ENCODE measurements at regions not wholly inside any gene's neighbourhood (a gene's known extent, or its start where the extent isn't known, plus 50 kb on each side); places are given as distances from the start of the nearest gene placed in this dataset.

DNA sequence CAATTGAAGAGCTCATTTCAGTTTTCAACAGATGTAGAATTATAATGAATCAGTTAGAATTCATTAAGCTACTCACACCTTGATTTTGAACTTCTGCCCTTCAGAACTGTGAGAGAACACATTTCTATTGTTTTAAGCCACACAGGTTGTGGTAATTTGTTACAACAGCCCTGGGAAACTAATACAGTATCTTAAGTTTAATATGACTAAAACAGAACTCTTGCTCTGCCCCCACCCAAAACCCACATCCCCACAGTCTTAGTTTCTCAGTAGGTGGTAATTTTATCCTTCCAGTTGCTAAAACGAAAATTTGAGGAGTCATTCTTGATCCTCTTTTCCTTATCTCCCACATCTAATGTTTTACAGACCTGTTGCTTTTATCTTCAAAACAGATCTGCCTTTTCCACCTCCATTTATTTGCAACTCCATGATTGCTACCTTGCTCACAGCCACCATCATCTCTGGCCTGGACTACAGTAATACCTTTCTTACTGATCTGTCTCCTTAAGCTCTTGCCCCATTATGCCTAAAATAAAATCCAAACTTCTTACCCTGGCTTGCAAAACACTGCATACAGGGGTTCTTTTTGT lies 72.8 kb upstream of the NXPH1 start:
- TF ChIP-seq, protein P1, sequence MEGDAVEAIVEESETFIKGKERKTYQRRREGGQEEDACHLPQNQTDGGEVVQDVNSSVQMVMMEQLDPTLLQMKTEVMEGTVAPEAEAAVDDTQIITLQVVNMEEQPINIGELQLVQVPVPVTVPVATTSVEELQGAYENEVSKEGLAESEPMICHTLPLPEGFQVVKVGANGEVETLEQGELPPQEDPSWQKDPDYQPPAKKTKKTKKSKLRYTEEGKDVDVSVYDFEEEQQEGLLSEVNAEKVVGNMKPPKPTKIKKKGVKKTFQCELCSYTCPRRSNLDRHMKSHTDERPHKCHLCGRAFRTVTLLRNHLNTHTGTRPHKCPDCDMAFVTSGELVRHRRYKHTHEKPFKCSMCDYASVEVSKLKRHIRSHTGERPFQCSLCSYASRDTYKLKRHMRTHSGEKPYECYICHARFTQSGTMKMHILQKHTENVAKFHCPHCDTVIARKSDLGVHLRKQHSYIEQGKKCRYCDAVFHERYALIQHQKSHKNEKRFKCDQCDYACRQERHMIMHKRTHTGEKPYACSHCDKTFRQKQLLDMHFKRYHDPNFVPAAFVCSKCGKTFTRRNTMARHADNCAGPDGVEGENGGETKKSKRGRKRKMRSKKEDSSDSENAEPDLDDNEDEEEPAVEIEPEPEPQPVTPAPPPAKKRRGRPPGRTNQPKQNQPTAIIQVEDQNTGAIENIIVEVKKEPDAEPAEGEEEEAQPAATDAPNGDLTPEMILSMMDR (IDR thresholded peaks at IDR 0.05), result no peak
- no peak for TF ChIP-seq POLR2A (IDR thresholded peaks at IDR 0.05)

All from right lobe of liver (tissue), 4 donors.